GM12878 (cell line): ENCODE measurements at regions not wholly inside any gene's neighbourhood (a gene's known extent, or its start where the extent isn't known, plus 50 kb on each side); places are given as distances from the start of the nearest gene placed in this dataset.

Source experiments
- ATAC-seq: fragments of 200-7000 bp; cut with Tn5 transposase; 3 replicates; pipeline ENCODE4 v1.9.1; 2020; ENCODE audit warnings: mild to moderate bottlenecking, moderate library complexity
- BruUV-seq: library from RNA; stranded (reverse); fragments of 400-500 nt; replicated peaks from 2 replicates; lab custom pipeline; 2021; lab: Mats Ljungman, UMichigan
- CTCF ChIA-PET: fragments of 300-600 bp; sonication (Branson Sonifier 250); formaldehyde crosslinking; extraction: SDS; loops from one replicate; lab custom pipeline; 2021; ENCODE audit warnings: inconsistent platforms; lab: Yijun Ruan, JAX
- POLR2A ChIA-PET: fragments of 350-600 bp; formaldehyde crosslinking; extraction: SDS; loops from one replicate; lab custom pipeline; 2021; ENCODE audit warnings: inconsistent platforms; lab: Charles Lee
- RAD21 ChIA-PET: fragments of 300-600 bp; sonication (Branson Sonifier 250); formaldehyde crosslinking; loops from one replicate; lab custom pipeline; 2023; ENCODE audit warnings: antibody characterized with exemption; ENCODE audit not compliant: unreplicated experiment; lab: Charles Lee
- SMC1A ChIA-PET: fragments of 300-600 bp; sonication (Branson Sonifier 250); formaldehyde crosslinking; loops from one replicate; lab custom pipeline; 2023; ENCODE audit not compliant: unreplicated experiment, uncharacterized antibody; lab: Charles Lee
- DNase-seq: peaks from one replicate; pipeline ENCODE4 v3.0.0-alpha.2; 2011; ENCODE audit warnings: low read depth, low spot score
- FAIRE-seq: peaks from 3 replicates; lab custom pipeline; 2011; peaks lifted over from hg19 to GRCh38; lab: Jason Lieb, UNC
- H2AFZ ChIP-seq: 2 replicates; pipeline ENCODE4 v1.6.0; 2011; ENCODE audit warnings: low read depth, low read length, control low read depth; ENCODE audit not compliant: control insufficient read depth
- H3K27ac ChIP-seq: 2 replicates; pipeline ENCODE4 v1.5.1; 2011; ENCODE audit warnings: control low read depth; ENCODE audit not compliant: control insufficient read depth, insufficient read depth
- H3K27me3 ChIP-seq, 2 experiments: replicated peaks in 1 of 2; 2 replicates each; pipeline versions ENCODE4 v1.6.0 to v1.6.1; 2011; ENCODE audit warnings: low read length in 1 of 2; ENCODE audit not compliant: control insufficient read depth in 2 of 2, insufficient read depth in 2 of 2
- H3K36me3 ChIP-seq, 2 experiments: 2 replicates each; pipeline ENCODE4 v1.5.1; 2011; ENCODE audit warnings: low read length in 1 of 2; ENCODE audit not compliant: control insufficient read depth in 2 of 2, insufficient read depth in 2 of 2
- H3K4me1 ChIP-seq: 2 replicates; pipeline ENCODE4 v1.6.1; 2011; ENCODE audit warnings: mild to moderate bottlenecking, low read length, moderate library complexity, mixed read lengths; ENCODE audit not compliant: control insufficient read depth, insufficient read depth
- H3K4me2 ChIP-seq: 2 replicates; pipeline ENCODE4 v1.6.0; 2011; ENCODE audit warnings: control low read depth; ENCODE audit not compliant: control insufficient read depth, insufficient read depth
- H3K4me3 ChIP-seq: fragments of 200-600 bp; sonication (generic); 2 replicates; pipeline ENCODE4 v1.5.1; 2016
- H3K79me2 ChIP-seq: 2 replicates; pipeline ENCODE4 v1.6.0; 2011; ENCODE audit warnings: low read length; ENCODE audit not compliant: control insufficient read depth, insufficient read depth
- H3K9ac ChIP-seq: 2 replicates; pipeline ENCODE4 v1.8.0; 2011; ENCODE audit warnings: low read length, control low read depth, mixed read lengths; ENCODE audit not compliant: control insufficient read depth, insufficient read depth
- H3K9me3 ChIP-seq: replicated peaks from 3 replicates; pipeline ENCODE4 v1.5.1; 2011; ENCODE audit warnings: mild to moderate bottlenecking, low read length; ENCODE audit not compliant: control insufficient read depth, insufficient read depth
- H4K20me1 ChIP-seq: 2 replicates; pipeline ENCODE4 v1.6.0; 2011; ENCODE audit not compliant: control insufficient read depth, insufficient read depth
- ESRRA ChIP-seq: IDR thresholded peaks from 2 replicates; pipeline ENCODE4 v1.6.1; 2012; ENCODE audit warnings: mild to moderate bottlenecking, low read length, improper control_type of control experiment
- HDGF ChIP-seq: fragments of 450-650 bp; IDR thresholded peaks from 2 replicates; pipeline ENCODE4 v1.6.1; 2016; ENCODE audit warnings: antibody characterized with exemption
- RAD51 ChIP-seq: fragments of 450-650 bp; IDR thresholded peaks from 2 replicates; pipeline ENCODE4 v1.6.1; 2016; ENCODE audit warnings: moderate library complexity, mild to moderate bottlenecking, inconsistent platforms
- ZNF592 ChIP-seq: fragments of 450-650 bp; IDR thresholded peaks from 2 replicates; pipeline ENCODE4 v1.6.1; 2017; ENCODE audit warnings: mild to moderate bottlenecking, moderate library complexity
- WGBS: methylation state at CpG from one replicate; pipeline ENCODE4 v1.1.6; 2016; ENCODE audit warnings: low lambda C conversion rate; ENCODE audit not compliant: insufficient replicate concordance, insufficient coverage; ENCODE audit errors: missing lambda C conversion rate; 5-methylcytosine and 5-hydroxymethylcytosine counted together
- in situ Hi-C: fragments of 300-500 bp; cut with MboI; formaldehyde crosslinking; loops from 9 replicates; pipeline ENCODE4 v1.14.3; 2018; ENCODE audit warnings: mixed read lengths
- intact Hi-C: fragments of 100-400 bp; cut with micrococcal nuclease; formaldehyde crosslinking; loops from one replicate; pipeline ENCODE4 v1.14.2; 2022; ENCODE audit not compliant: unreplicated experiment

- Histone ChIP-seq H3K4me1 (no peaks in the 10 kb centered on the region), H2AFZ (no peak overlapping the region), H3K27ac (no peak overlapping the region), H3K9ac (no peak overlapping the region), H3K4me3 (no peak overlapping the region), H3K36me3 (no peaks in the 10 kb centered on the region), H4K20me1 (no peaks in the 10 kb centered on the region), H3K79me2 (no peaks in the 10 kb centered on the region), H3K9me3 (no peaks in the 10 kb centered on the region; the same call in 2 of the 3 replicates), H3K4me2 (no peak overlapping the region), H3K27me3 (no peaks in the 10 kb centered on the region)
- DNase-seq: no peak
- intact Hi-C loops (no loop called here), in situ Hi-C loops (no loop called here)
- no peak for ATAC-seq
- ChIA-PET SMC1A (no interaction called here), CTCF (no interaction called here), POLR2A (no interaction called here), RAD21 (no interaction called here)
- BruUV-seq: no TSS peak
- FAIRE-seq: peak; percentile 7
- TF ChIP-seq ZNF592 (no peak), HDGF (no peak), RAD51 (no peak), ESRRA (no peak)
- 86% methylated on average over 4 of the region's 4 CpGs for WGBS
Observed at GRCh38 chr3:105933871-105934270, 65.1 kb upstream of the CBLB start.
